ENCODE measurements at regions not wholly inside any gene's neighbourhood (a gene's known extent, or its start where the extent isn't known, plus 50 kb on each side); places are given as distances from the start of the nearest gene placed in this dataset.
A peak's percentile ranks its signal among the peaks of the same experiment; 100 is the strongest.

GRCh38 chr1:209238356-209238755 lies 345.2 kb upstream of the CAMK1G start:
- no peak for DNase-seq (ENCODE audit: low read depth)
- TF ChIP-seq CTCF (IDR thresholded peaks at IDR 0.05; ENCODE audit: low read length, missing control alignments), result no peak
- no peak overlapping the region for H3K4me3 ChIP-seq (replicated peaks; ENCODE audit: low read depth, low read length)

- TF ChIP-seq CTCF (IDR thresholded peaks at IDR 0.05; ENCODE audit: low read length, missing control alignments), result no peak
- H3K4me3 ChIP-seq (replicated peaks; ENCODE audit: low read depth, low read length), result no peak overlapping the region
- DNase-seq (ENCODE audit: low read depth), result no peak
Measured at GRCh38 chr1:209240351-209240750, 343.2 kb upstream of the CAMK1G start.

- no peak overlapping the region for H3K4me3 ChIP-seq (replicated peaks; ENCODE audit: low read depth, low read length)
- TF ChIP-seq CTCF (IDR thresholded peaks at IDR 0.05; ENCODE audit: low read length, missing control alignments), result no peak
- DNase-seq (ENCODE audit: low read depth), result peak; percentile 14
Measured at GRCh38 chr1:209241487-209241886, 342.0 kb upstream of the CAMK1G start.

- peak; percentile 95 for TF ChIP-seq CTCF (IDR thresholded peaks at IDR 0.05; ENCODE audit: low read length, missing control alignments)
- DNase-seq (ENCODE audit: low read depth), result peak; percentile 72
- no peak overlapping the region for H3K4me3 ChIP-seq (replicated peaks; ENCODE audit: low read depth, low read length)
Measured at GRCh38 chr1:209248649-209249279, 334.8 kb upstream of the CAMK1G start.

- H3K4me3 ChIP-seq (replicated peaks; ENCODE audit: low read depth, low read length), result no peak overlapping the region
- no peak for TF ChIP-seq CTCF (IDR thresholded peaks at IDR 0.05; ENCODE audit: low read length, missing control alignments)
- DNase-seq (ENCODE audit: low read depth), result peak; percentile 6
Measured at GRCh38 chr1:209249280-209249670, 334.2 kb upstream of the CAMK1G start.

GRCh38 chr1:209249785-209250440 lies 333.6 kb upstream of the CAMK1G start:
- H3K4me3 ChIP-seq (replicated peaks; ENCODE audit: low read depth, low read length), result no peak overlapping the region
- no peak for TF ChIP-seq CTCF (IDR thresholded peaks at IDR 0.05; ENCODE audit: low read length, missing control alignments)
- no peak for DNase-seq (ENCODE audit: low read depth)

Data from fibroblast of pulmonary artery (primary cell).